SH-SY5Y (cell line): ENCODE measurements at regions not wholly inside any gene's neighbourhood (a gene's known extent, or its start where the extent isn't known, plus 50 kb on each side); places are given as distances from the start of the nearest gene placed in this dataset.

Source experiments
- GATA2 ChIP-seq: IDR thresholded peaks from 2 replicates; pipeline ENCODE4 v1.6.1; 2011; ENCODE audit warnings: mild to moderate bottlenecking, low read depth, low read length
- GATA3 ChIP-seq: IDR thresholded peaks from 2 replicates; pipeline ENCODE4 v1.6.1; 2011; ENCODE audit warnings: low read depth, mild to moderate bottlenecking, low read length, moderate library complexity

GRCh38 chr6:43869792-43870659, 100.0 kb downstream of the VEGFA start:
- no peak for TF ChIP-seq GATA2
- TF ChIP-seq GATA3 = no peak
